WTC11 (cell line): ENCODE measurements at regions not wholly inside any gene's neighbourhood (a gene's known extent, or its start where the extent isn't known, plus 50 kb on each side); places are given as distances from the start of the nearest gene placed in this dataset.

Experiments used
- ARID4B ChIP-seq: sonication (generic); formaldehyde crosslinking; IDR thresholded peaks from 2 replicates; pipeline ENCODE4 v1.8.0; 2023; ENCODE audit warnings: missing genetic modification reagents, mild to moderate bottlenecking, borderline replicate concordance
- CTCF ChIP-seq: fragments of 200-600 bp; IDR thresholded peaks from 2 replicates; pipeline ENCODE4 v1.8.0; 2022; ENCODE audit warnings: antibody characterized with exemption
- E2F5 ChIP-seq: sonication (generic); formaldehyde crosslinking; IDR thresholded peaks from 2 replicates; pipeline ENCODE4 v1.8.1; 2022; ENCODE audit warnings: mild to moderate bottlenecking, moderate library complexity, missing genetic modification reagents
- ELF4 ChIP-seq: sonication (generic); formaldehyde crosslinking; IDR thresholded peaks from 2 replicates; pipeline ENCODE4 v1.8.1; 2022; ENCODE audit warnings: low read depth, mild to moderate bottlenecking, moderate library complexity, missing genetic modification reagents
- IRF2 ChIP-seq: sonication (generic); formaldehyde crosslinking; IDR thresholded peaks from 2 replicates; pipeline ENCODE4 v1.8.0; 2022; ENCODE audit warnings: low read depth, missing genetic modification reagents, borderline replicate concordance
- NFYB ChIP-seq: sonication (generic); formaldehyde crosslinking; conservative IDR thresholded peaks from 2 replicates; pipeline ENCODE4 v1.8.0; 2022; ENCODE audit warnings: low read depth, missing genetic modification reagents
- OVOL2 ChIP-seq: fragments of 250-450 bp; sonication (Bioruptor Pico); IDR thresholded peaks from 2 replicates; pipeline ENCODE4 v1.9.0; 2021; ENCODE audit warnings: mild to moderate bottlenecking, borderline replicate concordance
- TEAD4 ChIP-seq: sonication (generic); formaldehyde crosslinking; IDR thresholded peaks from 2 replicates; pipeline ENCODE4 v1.8.0; 2022; ENCODE audit warnings: mild to moderate bottlenecking, missing genetic modification reagents
- USF1 ChIP-seq: sonication (generic); formaldehyde crosslinking; IDR thresholded peaks from 2 replicates; pipeline ENCODE4 v1.8.0; 2022; ENCODE audit warnings: mild to moderate bottlenecking, missing genetic modification reagents
- ZMAT4 ChIP-seq: fragments of 250-450 bp; sonication (Bioruptor Pico); IDR thresholded peaks from 2 replicates; pipeline ENCODE4 v1.9.0; 2021; ENCODE audit warnings: mild to moderate bottlenecking
- ZNF121 ChIP-seq: sonication (generic); formaldehyde crosslinking; IDR thresholded peaks from 2 replicates; pipeline ENCODE4 v1.8.0; 2023; ENCODE audit warnings: missing genetic modification reagents

- no peak for TF ChIP-seq IRF2 (CRISPR knock-in tag)
- TF ChIP-seq ELF4 (CRISPR knock-in tag), result no peak
- no peak for TF ChIP-seq TEAD4
- TF ChIP-seq CTCF, result no peak
- TF ChIP-seq OVOL2 (CRISPR knock-in tag), result no peak
- no peak for TF ChIP-seq USF1 (CRISPR knock-in tag)
- no peak for TF ChIP-seq ZNF121 (CRISPR knock-in tag)
- TF ChIP-seq E2F5 (CRISPR knock-in tag), result no peak
- no peak for TF ChIP-seq NFYB (CRISPR knock-in tag)
- TF ChIP-seq ZMAT4 (CRISPR knock-in tag), result no peak
- TF ChIP-seq ARID4B (CRISPR knock-in tag), result no peak
Measured at GRCh38 chr3:107458871-107459270, 63.9 kb upstream of the BBX start.
